Testis (tissue), 2 donors: ENCODE measurements at regions not wholly inside any gene's neighbourhood (a gene's known extent, or its start where the extent isn't known, plus 50 kb on each side); places are given as distances from the start of the nearest gene placed in this dataset.
"Not testable (repeated sequence)": the region's sequence is repeated elsewhere in the genome, so short reads cannot be mapped to it uniquely, and the experiment has no call there.

Experiments used
- DNase-seq: peaks from one replicate; pipeline ENCODE4 v3.0.0-alpha.2; 2019
- H3K27ac ChIP-seq, 2 donors: fragments of 200-600 bp; sonication (generic); one replicate each; pipeline ENCODE4 v1.5.1; 2019
- H3K27me3 ChIP-seq: fragments of 200-600 bp; sonication (generic); one replicate; pipeline ENCODE4 v1.5.1; 2019
- H3K36me3 ChIP-seq: fragments of 200-600 bp; sonication (generic); one replicate; pipeline ENCODE4 v1.5.1; 2017; ENCODE audit warnings: low read depth; ENCODE audit errors: missing control alignments
- H3K4me1 ChIP-seq: fragments of 200-600 bp; sonication (generic); one replicate; pipeline ENCODE4 v1.5.1; 2019
- H3K4me3 ChIP-seq, 2 donors: fragments of 200-600 bp; sonication (generic); one replicate each; pipeline ENCODE4 v1.5.1; 2017 to 2019
- H3K9me3 ChIP-seq: fragments of 200-600 bp; sonication (generic); one replicate; pipeline ENCODE4 v1.5.1; 2017
- CTCF ChIP-seq, 3 experiments: fragments of 450-650 bp in 2 of 3; fragments of 200-600 bp in 1 of 3; sonication (generic) in 1 of 3; IDR thresholded peaks; one replicate each; pipeline ENCODE4 v1.5.1; 2016 to 2019; ENCODE audit warnings: antibody characterized with exemption in 3 of 3, mild to moderate bottlenecking in 2 of 3, moderate library complexity in 1 of 3
- POLR2A ChIP-seq: fragments of 450-650 bp; IDR thresholded peaks from one replicate; pipeline ENCODE4 v1.6.1; 2017; ENCODE audit warnings: antibody characterized with exemption, mild to moderate bottlenecking, moderate library complexity
- WGBS, 2 donors: methylation state at CpG; one replicate each; pipeline ENCODE4 v1.1.5; 2018; 5-methylcytosine and 5-hydroxymethylcytosine counted together
- intact Hi-C: fragments of 100-400 bp; cut with DNase I; formaldehyde crosslinking; loops from one replicate; pipeline ENCODE4 v1.15.1; 2023; ENCODE audit warnings: low total_unique reads

DNA sequence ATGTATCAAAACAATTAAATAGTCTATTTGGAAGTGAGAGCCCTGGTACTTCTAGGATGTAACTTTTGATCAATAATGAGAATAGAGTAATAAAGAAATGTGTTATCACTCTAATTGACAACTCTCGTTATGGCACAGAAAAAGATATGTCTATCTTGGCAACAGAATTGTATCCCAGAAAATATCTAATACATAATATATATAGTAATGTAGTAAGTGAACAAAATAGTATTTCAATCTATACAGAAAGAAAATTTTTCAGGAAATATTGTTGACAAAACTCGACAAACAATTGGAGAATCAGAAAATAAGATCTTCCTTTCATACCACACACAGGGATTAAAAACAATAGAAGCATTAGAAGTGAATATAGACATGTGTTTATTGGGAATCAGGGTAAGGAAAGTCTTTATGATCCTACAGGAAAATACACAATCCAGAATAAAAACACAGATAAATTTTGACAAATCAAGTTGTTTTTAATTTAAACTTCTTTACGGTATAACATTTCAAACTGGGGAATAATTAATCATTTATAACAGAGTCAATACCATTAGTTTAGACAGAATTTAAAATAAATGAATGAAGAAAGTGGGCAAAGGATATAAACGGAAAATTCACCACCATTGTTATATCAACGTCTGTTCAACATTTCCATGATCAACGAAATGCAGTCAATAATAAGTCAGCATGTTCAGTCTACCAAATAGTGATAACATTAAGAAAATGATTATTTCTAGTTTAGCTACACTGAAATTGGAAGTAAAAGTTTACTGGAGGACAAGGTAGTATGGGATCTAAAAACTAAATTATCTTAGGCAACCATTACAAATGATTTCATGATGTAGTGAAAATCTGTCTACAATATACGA is 1526.5 kb upstream of the TPTE start:
- no peaks in the 10 kb centered on the region for H3K36me3 ChIP-seq
- H3K27me3 ChIP-seq: no peaks in the 10 kb centered on the region
- H3K9me3 ChIP-seq: no peaks in the 10 kb centered on the region
- TF ChIP-seq CTCF (IDR thresholded peaks at IDR 0.05) (no peak), POLR2A (no peak)
- H3K4me3 ChIP-seq: no peak overlapping the region
- intact Hi-C loops: no loop called here
- H3K27ac ChIP-seq: no peak overlapping the region
- no peak for DNase-seq
- WGBS, 2 donors: 22 to 26% methylated on average over 7 of the region's 7 CpGs
- H3K4me1 ChIP-seq: no peaks in the 10 kb centered on the region

DNA sequence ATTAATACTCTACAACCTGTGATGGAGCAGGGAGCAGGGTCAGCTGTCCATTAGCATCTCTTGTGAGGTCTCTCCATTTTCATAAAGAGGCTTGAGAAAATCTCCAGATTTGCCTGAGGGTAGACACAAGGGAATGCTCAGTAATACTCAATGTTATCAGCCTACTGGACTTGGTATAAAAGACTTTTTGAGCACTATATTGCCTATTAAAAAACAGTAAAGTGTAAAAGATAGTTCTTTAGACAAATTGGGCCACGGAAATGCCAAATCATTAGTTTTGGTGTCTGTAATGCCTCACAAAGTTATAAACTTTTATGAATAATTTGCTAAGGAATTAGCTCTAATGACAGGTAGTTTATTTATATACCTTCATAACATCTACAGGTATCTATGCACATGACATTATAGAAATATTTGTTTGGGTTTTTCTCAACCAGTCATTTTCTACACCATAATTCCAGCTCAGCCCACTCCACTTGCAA is 1524.9 kb upstream of the TPTE start:
- H3K27me3 ChIP-seq, intact Hi-C loops, H3K4me1 ChIP-seq, H3K27ac ChIP-seq, H3K4me3 ChIP-seq, DNase-seq, H3K36me3 ChIP-seq, H3K9me3 ChIP-seq: not testable (repeated sequence)
- WGBS, 2 donors: 25 to 33% methylated on average over 1 of the region's 1 CpG

- Histone ChIP-seq H3K36me3 (no peaks in the 10 kb centered on the region), H3K4me1 (no peaks in the 10 kb centered on the region), H3K9me3 (no peaks in the 10 kb centered on the region), H3K27me3 (no peaks in the 10 kb centered on the region), H3K4me3 (no peak overlapping the region), H3K27ac (no peak overlapping the region)
- no peak for DNase-seq
- intact Hi-C loops: no loop called here
- TF ChIP-seq CTCF (IDR thresholded peaks at IDR 0.05): no peak
- TF ChIP-seq POLR2A: no peak
- 30 to 32% methylated on average over 1 of the region's 1 CpG for WGBS, 2 donors
Measured at GRCh38 chr21:8997011-8997440, 1524.4 kb upstream of the TPTE start.

- H3K36me3 ChIP-seq, H3K9me3 ChIP-seq, H3K27me3 ChIP-seq, H3K4me1 ChIP-seq, H3K27ac ChIP-seq, DNase-seq, intact Hi-C loops, H3K4me3 ChIP-seq: not testable (repeated sequence)
- 21 to 28% methylated on average over 4 of the region's 4 CpGs for WGBS, 2 donors
Measured at GRCh38 chr21:8997443-8998390, 1523.7 kb upstream of the TPTE start.

GRCh38 chr21:8998480-8998879 is 1522.9 kb upstream of the TPTE start:
- H3K9me3 ChIP-seq, H3K27ac ChIP-seq, H3K4me3 ChIP-seq, intact Hi-C loops, DNase-seq, H3K4me1 ChIP-seq, H3K36me3 ChIP-seq, H3K27me3 ChIP-seq: not testable (repeated sequence)
- 41 to 46% methylated on average over 1 of the region's 1 CpG for WGBS, 2 donors
